Mucosa of descending colon (tissue), 3 donors: ENCODE measurements at regions not wholly inside any gene's neighbourhood (a gene's known extent, or its start where the extent isn't known, plus 50 kb on each side); places are given as distances from the start of the nearest gene placed in this dataset.
"Not testable (repeated sequence)": the region's sequence is repeated elsewhere in the genome, so short reads cannot be mapped to it uniquely, and the experiment has no call there.

Source experiments
- ATAC-seq: fragments of 200-7000 bp; cut with Tn5 transposase; one replicate; pipeline ENCODE4 v1.9.1; 2020; ENCODE audit warnings: mild to moderate bottlenecking, moderate library complexity
- DNase-seq, 3 donors: peaks; one replicate each; pipeline ENCODE4 v3.0.0-alpha.2; 2020
- H3K36me3 ChIP-seq: fragments of 200-600 bp; one replicate; pipeline ENCODE4 v1.8.0; 2021; ENCODE audit warnings: low read depth, mild to moderate bottlenecking
- H3K4me1 ChIP-seq: fragments of 200-600 bp; one replicate; pipeline ENCODE4 v1.8.0; 2021; ENCODE audit warnings: low read depth, mild to moderate bottlenecking
- H3K4me3 ChIP-seq: fragments of 200-600 bp; one replicate; pipeline ENCODE4 v1.8.0; 2021; ENCODE audit warnings: mild to moderate bottlenecking
- H3K9me3 ChIP-seq: fragments of 200-600 bp; one replicate; pipeline ENCODE4 v1.8.0; 2021; ENCODE audit warnings: mild to moderate bottlenecking
- CTCF ChIP-seq: fragments of 200-600 bp; IDR thresholded peaks from one replicate; pipeline ENCODE4 v1.8.0; 2022; ENCODE audit warnings: antibody characterized with exemption, mild to moderate bottlenecking
- intact Hi-C, 2 donors: fragments of 100-400 bp; cut with DNase I in 1 of 2; cut with micrococcal nuclease in 1 of 2; formaldehyde crosslinking; loops; one replicate each; pipeline versions ENCODE4 v1.11.0 to v1.11.1; 2022; cut with DNase I, micrococcal nuclease
- donor health status: DM: no; HTN: no; CAD: no; lungs with moderate emphysema.
- donor health status: DM: no; HTN: no; CAD: no.
- donor health status: DM: no; HTN: yes; CAD: no.

- DNase-seq, result no peak
- intact Hi-C loops, result no loop called here
- Histone ChIP-seq H3K9me3 (no peaks in the 10 kb centered on the region), H3K4me3 (no peak overlapping the region), H3K4me1 (no peaks in the 10 kb centered on the region), H3K36me3 (no peaks in the 10 kb centered on the region)
- no peak for ATAC-seq
- no peak for TF ChIP-seq CTCF
Observed at GRCh38 chr3:18713577-18713951, 288.4 kb upstream of the SATB1 start.

- H3K9me3 ChIP-seq, result no peaks in the 10 kb centered on the region
Observed at GRCh38 chr3:18712713-18713576, 287.8 kb upstream of the SATB1 start.

GRCh38 chr3:18704326-18704725 lies 279.2 kb upstream of the SATB1 start:
- no peak for TF ChIP-seq CTCF
- ATAC-seq, result no peak

More at GRCh38 chr3:18712713-18713576, 287.8 kb upstream of the SATB1 start:
- Histone ChIP-seq H3K36me3 (no peaks in the 10 kb centered on the region), H3K4me3 (no peak overlapping the region), H3K4me1 (no peaks in the 10 kb centered on the region)
- intact Hi-C loops, result no loop called here
- no peak for TF ChIP-seq CTCF
- peak; percentile 38 for ATAC-seq
- no peak for DNase-seq

GRCh38 chr3:18703798-18704197 lies 278.7 kb upstream of the SATB1 start:
- TF ChIP-seq CTCF, result no peak
- ATAC-seq (no peak), DNase-seq (no peak)
- Histone ChIP-seq H3K36me3 (no peaks in the 10 kb centered on the region), H3K9me3 (peaks cover 6% of the 10 kb centered on the region), H3K4me1 (no peaks in the 10 kb centered on the region), H3K4me3 (no peak overlapping the region)
- intact Hi-C loops, result no loop called here

More at GRCh38 chr3:18704326-18704725, 279.2 kb upstream of the SATB1 start:
- DNase-seq, result no peak
- Histone ChIP-seq H3K36me3 (no peaks in the 10 kb centered on the region), H3K4me3 (no peak overlapping the region), H3K4me1 (no peaks in the 10 kb centered on the region), H3K9me3 (peaks cover 6% of the 10 kb centered on the region)
- intact Hi-C loops, result no loop called here

GRCh38 chr3:18693588-18694329 lies 268.6 kb upstream of the SATB1 start:
- DNase-seq, H3K4me3 ChIP-seq, H3K9me3 ChIP-seq, intact Hi-C loops, ATAC-seq, H3K4me1 ChIP-seq, H3K36me3 ChIP-seq: not testable (repeated sequence)

- TF ChIP-seq CTCF, result no peak
- Histone ChIP-seq H3K4me3 (no peak overlapping the region), H3K4me1 (no peaks in the 10 kb centered on the region), H3K9me3 (no peaks in the 10 kb centered on the region), H3K36me3 (no peaks in the 10 kb centered on the region)
- intact Hi-C loops, result no loop called here
- no peak for ATAC-seq
- DNase-seq, result no peak
Observed at GRCh38 chr3:18687286-18687685, 262.1 kb upstream of the SATB1 start.
